Pulmonary artery endothelial cell (primary cell): ENCODE measurements at regions not wholly inside any gene's neighbourhood (a gene's known extent, or its start where the extent isn't known, plus 50 kb on each side); places are given as distances from the start of the nearest gene placed in this dataset.
"Not testable (repeated sequence)": the region's sequence is repeated elsewhere in the genome, so short reads cannot be mapped to it uniquely, and the experiment has no call there.

Experiments used
- DNase-seq: peaks from one replicate; pipeline ENCODE4 v3.0.0-alpha.2; 2011; ENCODE audit warnings: low read depth, low spot score

GRCh38 chr10:22086730-22087401, 83.3 kb upstream of the DNAJC1 start:
- DNase-seq: no peak

GRCh38 chr10:22079921-22080320, 76.4 kb upstream of the DNAJC1 start:
- DNase-seq: not testable (repeated sequence)

GRCh38 chr10:22071332-22071731, 67.8 kb upstream of the DNAJC1 start:
- DNase-seq: no peak

- no peak for DNase-seq
Observed at GRCh38 chr10:22067091-22067490, 63.6 kb upstream of the DNAJC1 start.

- DNase-seq: not testable (repeated sequence)
Observed at GRCh38 chr10:22060984-22061383, 57.5 kb upstream of the DNAJC1 start.

GRCh38 chr10:22058201-22058600, 54.7 kb upstream of the DNAJC1 start:
- no peak for DNase-seq

GRCh38 chr10:22054961-22055360, 51.4 kb upstream of the DNAJC1 start:
- no peak for DNase-seq
